Mammary epithelial cell (primary cell): ENCODE measurements at regions not wholly inside any gene's neighbourhood (a gene's known extent, or its start where the extent isn't known, plus 50 kb on each side); places are given as distances from the start of the nearest gene placed in this dataset.

Experiments
- CTCF ChIP-seq, 2 donors: IDR thresholded peaks in 1 of 2; conservative IDR thresholded peaks in 1 of 2; 2 replicates each; pipeline ENCODE4 v1.5.1; 2011 to 2012; ENCODE audit warnings: inconsistent platforms in 2 of 2, low read length in 2 of 2, mild to moderate bottlenecking in 2 of 2, control low read depth in 1 of 2, low read depth in 1 of 2; ENCODE audit not compliant: insufficient read depth in 1 of 2; ENCODE audit errors: extremely low read depth in 1 of 2
- EZH2 ChIP-seq: IDR thresholded peaks from 2 replicates; pipeline ENCODE4 v1.6.1; 2012; ENCODE audit warnings: low read length, inconsistent platforms, borderline replicate concordance

GRCh38 chr2:189260361-189260814, 80.8 kb upstream of the COL5A2 start:
- TF ChIP-seq CTCF (conservative IDR thresholded peaks at IDR 0.05 in 1 of 2, IDR thresholded peaks at IDR 0.05 in 1 of 2; ENCODE audit: extremely low read depth in 1 of 2, insufficient read depth in 1 of 2, low read depth in 1 of 2, low read length in 2 of 2) (no peak), EZH2 (no peak)
